ENCODE measurements at regions not wholly inside any gene's neighbourhood (a gene's known extent, or its start where the extent isn't known, plus 50 kb on each side); places are given as distances from the start of the nearest gene placed in this dataset.

- TF ChIP-seq REST (IDR thresholded peaks at IDR 0.05; ENCODE audit: low read depth, low read length) (no peak), WRNIP1 (IDR thresholded peaks at IDR 0.05; ENCODE audit: borderline replicate concordance, low read depth, low read length) (no peak), ZNF622 (IDR thresholded peaks at IDR 0.05) (no peak), SREBF1 (IDR thresholded peaks at IDR 0.05; ENCODE audit: low read length) (no peak)
Observed at GRCh38 chr12:40632171-40632570, 60.1 kb upstream of the CNTN1 start (continued).

GRCh38 chr12:40632933-40633332 lies 59.3 kb upstream of the CNTN1 start:
- ATAC-seq (no peak), FAIRE-seq (no peak), DNase-seq (ENCODE audit: low read depth, low spot score) (no peak)
- ChIA-PET CTCF (interaction anchor here (1.2 kb wide), 1 partner anchor 12 kb away, joined by 3 read pairs; no protein-coding TSS in a partner anchor), POLR2A (no interaction called here), RAD21 (ENCODE audit: unreplicated experiment) (no interaction called here), SMC1A (ENCODE audit: uncharacterized antibody, unreplicated experiment) (interaction anchor here (1.0 kb wide), 1 partner anchor 73 kb away, joined by 5 read pairs; no protein-coding TSS in a partner anchor)
- H2AFZ ChIP-seq (ENCODE audit: control insufficient read depth, low read depth, low read length): no peak overlapping the region
- H3K4me3 ChIP-seq: no peak overlapping the region
- no peaks in the 10 kb centered on the region for H3K9me3 ChIP-seq (replicated peaks; ENCODE audit: control insufficient read depth, insufficient read depth, low read length)
- TF ChIP-seq HSF1 (IDR thresholded peaks at IDR 0.05; ENCODE audit: low read depth, low read length) (no peak), TARDBP (IDR thresholded peaks at IDR 0.05; ENCODE audit: borderline replicate concordance) (no peak), NBN (IDR thresholded peaks at IDR 0.05) (no peak)
- H3K36me3 ChIP-seq (ENCODE audit: control insufficient read depth in 2 of 2, insufficient read depth in 2 of 2, low read length in 1 of 2): no peaks in the 10 kb centered on the region
- no peak overlapping the region for H3K4me2 ChIP-seq (ENCODE audit: control insufficient read depth, insufficient read depth)
- H4K20me1 ChIP-seq (ENCODE audit: control insufficient read depth, insufficient read depth): no peaks in the 10 kb centered on the region
- intact Hi-C loops (cut with micrococcal nuclease; ENCODE audit: unreplicated experiment): no loop called here
- H3K4me1 ChIP-seq (ENCODE audit: control insufficient read depth, insufficient read depth, low read length): no peaks in the 10 kb centered on the region
- 9% methylated on average over 3 of the region's 3 CpGs for WGBS (ENCODE audit: insufficient coverage, insufficient replicate concordance, low lambda C conversion rate, missing lambda C conversion rate)
- no TSS peak for BruUV-seq (replicated peaks)
- no peak overlapping the region for H3K9ac ChIP-seq (ENCODE audit: control insufficient read depth, insufficient read depth, low read length)
- no peaks in the 10 kb centered on the region for H3K79me2 ChIP-seq (ENCODE audit: control insufficient read depth, insufficient read depth, low read length)
- H3K27ac ChIP-seq (ENCODE audit: control insufficient read depth, insufficient read depth): no peak overlapping the region
- no peaks in the 10 kb centered on the region for H3K27me3 ChIP-seq (replicated peaks in 1 of 2; ENCODE audit: control insufficient read depth in 2 of 2, insufficient read depth in 2 of 2, low read length in 1 of 2)
- in situ Hi-C loops (cut with MboI): no loop called here

Data from GM12878 (cell line).